ENCODE measurements at regions not wholly inside any gene's neighbourhood (a gene's known extent, or its start where the extent isn't known, plus 50 kb on each side); places are given as distances from the start of the nearest gene placed in this dataset.

GRCh38 chr12:19039515-19039914 is 90.0 kb upstream of the PLEKHA5 start:
- TF ChIP-seq NCOA1 (IDR thresholded peaks at IDR 0.05; ENCODE audit: low read depth), result no peak
- TF ChIP-seq ELF1 (tag; IDR thresholded peaks at IDR 0.05), result no peak

Data from K562 (cell line).